Activated CD4-positive, alpha-beta T cell treated with anti-CD3 and anti-CD28 coated beads, Interleukin-2, amount 10 ng/mL, durations not matched to agents 7 days and 5 days (primary cell): ENCODE measurements at regions not wholly inside any gene's neighbourhood (a gene's known extent, or its start where the extent isn't known, plus 50 kb on each side); places are given as distances from the start of the nearest gene placed in this dataset.

Source experiments
- CTCF ChIA-PET: fragments of 350-600 bp; sonication (Branson Sonifier 250); formaldehyde crosslinking; loops from one replicate; lab custom pipeline; 2021; ENCODE audit warnings: antibody characterized with exemption; lab: Charles Lee
- POLR2A ChIA-PET: fragments of 350-600 bp; sonication (Branson Sonifier 250); formaldehyde crosslinking; loops from one replicate; lab custom pipeline; 2021; ENCODE audit warnings: antibody characterized with exemption; lab: Charles Lee
- DNase-seq: peaks from one replicate; pipeline ENCODE4 v3.0.0-alpha.2; 2020
- H3K27ac Mint-ChIP-seq: one replicate; pipeline ENCODE4 v1.8.0; 2021; ENCODE audit warnings: mild to moderate bottlenecking, moderate library complexity, mixed read lengths
- H3K27me3 Mint-ChIP-seq: one replicate; pipeline ENCODE4 v1.8.0; 2021; ENCODE audit warnings: mixed read lengths
- H3K36me3 Mint-ChIP-seq: one replicate; pipeline ENCODE4 v1.8.0; 2021; ENCODE audit warnings: low read depth, mixed read lengths
- H3K4me1 Mint-ChIP-seq: one replicate; pipeline ENCODE4 v1.8.0; 2021; ENCODE audit warnings: mixed read lengths
- H3K4me3 Mint-ChIP-seq: one replicate; pipeline ENCODE4 v1.8.0; 2021; ENCODE audit warnings: mild to moderate bottlenecking, moderate library complexity, mixed read lengths
- H3K9me3 Mint-ChIP-seq: one replicate; pipeline ENCODE4 v1.8.0; 2021; ENCODE audit warnings: mixed read lengths

- Mint-ChIP-seq H3K36me3 (no peaks in the 10 kb centered on the region), H3K27me3 (peaks cover 5% of the 10 kb centered on the region), H3K4me3 (no peak overlapping the region), H3K27ac (no peak overlapping the region), H3K9me3 (no peaks in the 10 kb centered on the region), H3K4me1 (no peaks in the 10 kb centered on the region)
- no peak for DNase-seq
- ChIA-PET CTCF (interaction anchor here (0.6 kb wide), 1 partner anchor 1176 kb away, joined by 4 read pairs; no protein-coding TSS in a partner anchor), POLR2A (no interaction called here)
Observed at GRCh38 chr15:69505956-69506556, 53.4 kb downstream of the RPLP1 start.

DNA sequence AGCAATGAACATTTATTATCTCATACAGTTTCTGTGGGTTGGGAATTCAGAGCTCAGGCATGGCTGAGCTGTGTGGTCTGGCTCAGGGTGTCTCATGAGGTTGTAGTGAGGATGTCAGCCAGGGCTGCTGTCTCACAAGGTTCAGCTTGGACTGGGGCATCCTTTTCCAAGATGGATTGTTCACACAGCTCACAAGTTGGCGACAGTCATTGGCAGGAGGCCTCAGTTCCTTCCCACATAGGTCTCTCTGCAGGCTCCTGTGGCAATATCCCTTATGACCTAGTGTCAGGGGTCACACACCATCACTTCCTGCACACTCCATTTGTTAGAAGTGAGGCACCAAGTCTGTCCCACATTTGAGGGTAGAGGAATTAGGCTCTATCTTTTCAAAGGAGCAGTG, 56.0 kb downstream of the RPLP1 start:
- Mint-ChIP-seq H3K27ac (no peak overlapping the region), H3K4me3 (no peak overlapping the region)
- CTCF ChIA-PET = interaction anchor here (1.0 to 1.3 kb wide), 2 partner anchors 9 to 13 kb away, joined by 3 read pairs; no protein-coding TSS in a partner anchor

GRCh38 chr15:69509131-69509530, 56.5 kb downstream of the RPLP1 start:
- DNase-seq = no peak
- Mint-ChIP-seq H3K4me1 (no peaks in the 10 kb centered on the region), H3K4me3 (no peak overlapping the region), H3K27me3 (peaks cover 9% of the 10 kb centered on the region), H3K36me3 (no peaks in the 10 kb centered on the region), H3K27ac (no peak overlapping the region), H3K9me3 (no peaks in the 10 kb centered on the region)
- ChIA-PET CTCF (interaction anchor here (1.3 kb wide), 1 partner anchor 12 kb away, joined by 3 read pairs; no protein-coding TSS in a partner anchor), POLR2A (no interaction called here)

More for the DNA sequence above, 56.0 kb downstream of the RPLP1 start:
- no peak for DNase-seq
- POLR2A ChIA-PET = no interaction called here
- peaks cover 9% of the 10 kb centered on the region for H3K27me3 Mint-ChIP-seq
- no peaks in the 10 kb centered on the region for H3K9me3 Mint-ChIP-seq
- H3K36me3 Mint-ChIP-seq = no peaks in the 10 kb centered on the region
- H3K4me1 Mint-ChIP-seq = no peaks in the 10 kb centered on the region

GRCh38 chr15:69510556-69510955, 57.9 kb downstream of the RPLP1 start:
- peaks cover 12% of the 10 kb centered on the region for H3K27me3 Mint-ChIP-seq
- CTCF ChIA-PET = interaction anchor here (1.0 kb wide), 1 partner anchor 204 kb away, joined by 3 read pairs; no protein-coding TSS in a partner anchor
- no peaks in the 10 kb centered on the region for H3K4me1 Mint-ChIP-seq
- no peak for DNase-seq
- H3K27ac Mint-ChIP-seq = no peak overlapping the region
- H3K9me3 Mint-ChIP-seq = peaks cover 2% of the 10 kb centered on the region
- H3K4me3 Mint-ChIP-seq = no peak overlapping the region
- H3K36me3 Mint-ChIP-seq = no peaks in the 10 kb centered on the region
- POLR2A ChIA-PET = no interaction called here

GRCh38 chr15:69511015-69511414, 58.4 kb downstream of the RPLP1 start:
- CTCF ChIA-PET = interaction anchor here (1.0 kb wide), 1 partner anchor 203 kb away, joined by 3 read pairs; no protein-coding TSS in a partner anchor
- peaks cover 2% of the 10 kb centered on the region for H3K9me3 Mint-ChIP-seq
- DNase-seq = no peak
- POLR2A ChIA-PET = no interaction called here
- H3K27ac Mint-ChIP-seq = no peak overlapping the region
- no peaks in the 10 kb centered on the region for H3K4me1 Mint-ChIP-seq
- no peak overlapping the region for H3K4me3 Mint-ChIP-seq
- H3K36me3 Mint-ChIP-seq = no peaks in the 10 kb centered on the region
- H3K27me3 Mint-ChIP-seq = peaks cover 12% of the 10 kb centered on the region

DNA sequence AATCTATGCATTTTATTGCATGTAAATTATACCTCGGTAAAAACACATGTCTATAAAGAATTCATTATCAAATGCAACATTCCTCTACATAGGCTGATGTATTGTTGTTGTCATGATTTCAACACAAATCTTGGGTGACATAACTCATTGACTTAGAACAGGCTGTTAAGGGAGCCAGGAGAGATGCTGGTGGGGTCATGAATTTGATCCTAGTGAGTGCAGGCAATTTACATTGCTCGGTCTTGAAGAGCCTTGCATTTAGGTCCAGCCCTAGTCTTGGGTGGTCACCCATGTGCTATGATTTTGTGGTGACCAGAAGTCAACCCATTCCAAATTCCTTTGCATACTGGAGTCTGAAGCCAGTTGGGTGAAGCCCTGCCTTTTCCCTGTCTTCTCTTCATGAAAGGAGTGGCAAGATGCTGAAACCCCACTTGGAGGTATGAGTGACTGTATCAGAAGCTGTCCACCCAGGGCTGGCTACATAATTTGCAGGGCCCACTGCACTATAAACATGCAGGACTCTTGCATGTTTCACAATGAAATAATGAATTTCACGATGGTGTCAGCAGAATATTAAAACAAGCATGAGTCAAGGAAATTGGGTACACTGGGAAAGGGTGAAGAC, 59.2 kb downstream of the RPLP1 start:
- Mint-ChIP-seq H3K27ac (no peak overlapping the region), H3K4me1 (no peaks in the 10 kb centered on the region), H3K9me3 (peaks cover 2% of the 10 kb centered on the region), H3K27me3 (peaks cover 12% of the 10 kb centered on the region), H3K36me3 (no peaks in the 10 kb centered on the region), H3K4me3 (no peak overlapping the region)
- DNase-seq = no peak
- POLR2A ChIA-PET = no interaction called here
- CTCF ChIA-PET = no interaction called here

GRCh38 chr15:69513450-69513960, 60.9 kb downstream of the RPLP1 start:
- Mint-ChIP-seq H3K9me3 (peaks cover 2% of the 10 kb centered on the region), H3K27ac (no peak overlapping the region)
- POLR2A ChIA-PET = no interaction called here

GRCh38 chr15:69513986-69514385, 61.4 kb downstream of the RPLP1 start:
- POLR2A ChIA-PET = no interaction called here

More at GRCh38 chr15:69513450-69513960, 60.9 kb downstream of the RPLP1 start:
- Mint-ChIP-seq H3K27me3 (peaks cover 16% of the 10 kb centered on the region), H3K4me1 (no peaks in the 10 kb centered on the region), H3K36me3 (no peaks in the 10 kb centered on the region), H3K4me3 (no peak overlapping the region)
- CTCF ChIA-PET = interaction anchor here (1.3 kb wide), 1 partner anchor 10 kb away, joined by 3 read pairs; no protein-coding TSS in a partner anchor
- no peak for DNase-seq

DNA sequence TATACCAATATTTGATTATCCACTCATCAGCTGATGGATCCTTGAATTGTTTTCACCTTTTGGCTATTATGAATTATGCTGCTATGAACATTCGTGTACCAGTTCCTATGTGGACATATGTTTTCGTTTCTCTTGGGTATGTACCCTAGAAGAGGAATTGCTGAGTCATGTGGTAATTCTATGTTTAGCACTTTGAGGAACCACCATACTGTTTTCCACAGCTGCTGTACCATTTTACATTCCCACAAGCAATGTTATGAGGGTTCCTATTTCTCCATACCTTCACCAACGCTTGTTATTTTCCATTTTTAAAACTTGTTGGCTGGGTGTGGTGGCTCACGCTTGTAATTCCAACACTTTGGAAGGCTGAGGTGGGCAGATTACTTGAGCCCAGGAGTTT, 62.9 kb downstream of the RPLP1 start:
- ChIA-PET POLR2A (no interaction called here), CTCF (no interaction called here)
- no peaks in the 10 kb centered on the region for H3K4me1 Mint-ChIP-seq
- no peaks in the 10 kb centered on the region for H3K36me3 Mint-ChIP-seq
- no peak overlapping the region for H3K4me3 Mint-ChIP-seq
- H3K9me3 Mint-ChIP-seq = peaks cover 2% of the 10 kb centered on the region
- H3K27ac Mint-ChIP-seq = no peak overlapping the region
- peaks cover 19% of the 10 kb centered on the region for H3K27me3 Mint-ChIP-seq
- DNase-seq = no peak

More at GRCh38 chr15:69513986-69514385, 61.4 kb downstream of the RPLP1 start:
- CTCF ChIA-PET = interaction anchor here (1.3 kb wide), 1 partner anchor 11 kb away, joined by 3 read pairs; no protein-coding TSS in a partner anchor
- Mint-ChIP-seq H3K4me3 (no peak overlapping the region), H3K27ac (no peak overlapping the region), H3K27me3 (peaks cover 19% of the 10 kb centered on the region), H3K9me3 (peaks cover 2% of the 10 kb centered on the region), H3K36me3 (no peaks in the 10 kb centered on the region), H3K4me1 (no peaks in the 10 kb centered on the region)
- no peak for DNase-seq

DNA sequence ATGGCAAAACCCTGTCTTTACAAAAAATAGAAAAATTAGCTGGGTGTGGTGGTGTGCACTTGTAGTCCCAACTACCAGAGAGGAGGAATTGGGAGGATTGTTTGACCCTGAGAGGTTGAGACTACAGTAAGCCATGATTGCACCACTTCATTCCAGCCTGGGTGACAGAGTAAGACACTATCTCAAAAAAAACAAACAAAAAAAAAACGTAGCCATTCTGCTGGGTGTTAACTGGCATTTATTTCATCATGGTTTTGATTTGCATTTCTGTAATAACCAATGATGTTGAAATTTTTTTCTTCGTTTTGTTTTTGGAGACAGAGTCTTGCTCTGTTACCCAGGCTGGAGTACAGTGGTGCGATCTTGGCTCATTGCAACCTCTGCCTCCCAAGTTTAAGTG, 63.3 kb downstream of the RPLP1 start:
- POLR2A ChIA-PET = no interaction called here
- no peaks in the 10 kb centered on the region for H3K4me1 Mint-ChIP-seq
- no peak for DNase-seq
- H3K27ac Mint-ChIP-seq = no peak overlapping the region
- peaks cover 2% of the 10 kb centered on the region for H3K9me3 Mint-ChIP-seq
- H3K27me3 Mint-ChIP-seq = peaks cover 23% of the 10 kb centered on the region
- no peak overlapping the region for H3K4me3 Mint-ChIP-seq
- CTCF ChIA-PET = no interaction called here
- H3K36me3 Mint-ChIP-seq = no peaks in the 10 kb centered on the region

GRCh38 chr15:69517052-69517451, 64.4 kb downstream of the RPLP1 start:
- no peaks in the 10 kb centered on the region for H3K36me3 Mint-ChIP-seq
- ChIA-PET CTCF (interaction anchor here (1.1 kb wide), 1 partner anchor 9 kb away, joined by 3 read pairs; no protein-coding TSS in a partner anchor), POLR2A (no interaction called here)

GRCh38 chr15:69518806-69519205, 66.2 kb downstream of the RPLP1 start:
- POLR2A ChIA-PET = no interaction called here
- peaks cover 2% of the 10 kb centered on the region for H3K9me3 Mint-ChIP-seq
- peaks cover 3% of the 10 kb centered on the region for H3K4me1 Mint-ChIP-seq
- no peak overlapping the region for H3K27ac Mint-ChIP-seq
- peaks cover 20% of the 10 kb centered on the region for H3K27me3 Mint-ChIP-seq
- CTCF ChIA-PET = no interaction called here
- no peaks in the 10 kb centered on the region for H3K36me3 Mint-ChIP-seq
- H3K4me3 Mint-ChIP-seq = no peak overlapping the region
- no peak for DNase-seq

More at GRCh38 chr15:69517052-69517451, 64.4 kb downstream of the RPLP1 start:
- no peak for DNase-seq
- peaks cover 2% of the 10 kb centered on the region for H3K9me3 Mint-ChIP-seq
- H3K4me1 Mint-ChIP-seq = no peaks in the 10 kb centered on the region
- no peak overlapping the region for H3K27ac Mint-ChIP-seq
- no peak overlapping the region for H3K4me3 Mint-ChIP-seq
- peaks cover 24% of the 10 kb centered on the region for H3K27me3 Mint-ChIP-seq

GRCh38 chr15:69520067-69520466, 67.4 kb downstream of the RPLP1 start:
- ChIA-PET CTCF (no interaction called here), POLR2A (no interaction called here)
- H3K36me3 Mint-ChIP-seq = no peaks in the 10 kb centered on the region
- no peak overlapping the region for H3K4me3 Mint-ChIP-seq
- H3K9me3 Mint-ChIP-seq = peaks cover 2% of the 10 kb centered on the region
- H3K4me1 Mint-ChIP-seq = peaks cover 3% of the 10 kb centered on the region
- no peak overlapping the region for H3K27ac Mint-ChIP-seq
- peaks cover 17% of the 10 kb centered on the region for H3K27me3 Mint-ChIP-seq
- no peak for DNase-seq
